Testis (tissue), 2 donors: ENCODE measurements at regions not wholly inside any gene's neighbourhood (a gene's known extent, or its start where the extent isn't known, plus 50 kb on each side); places are given as distances from the start of the nearest gene placed in this dataset.

Experiments
- CTCF ChIP-seq, 3 experiments: fragments of 450-650 bp in 2 of 3; fragments of 200-600 bp in 1 of 3; sonication (generic) in 1 of 3; IDR thresholded peaks; one replicate each; pipeline ENCODE4 v1.5.1; 2016 to 2019; ENCODE audit warnings: antibody characterized with exemption in 3 of 3, mild to moderate bottlenecking in 2 of 3, moderate library complexity in 1 of 3
- POLR2A ChIP-seq: fragments of 450-650 bp; IDR thresholded peaks from one replicate; pipeline ENCODE4 v1.6.1; 2017; ENCODE audit warnings: antibody characterized with exemption, mild to moderate bottlenecking, moderate library complexity

- TF ChIP-seq CTCF (IDR thresholded peaks at IDR 0.05): no peak
- no peak for TF ChIP-seq POLR2A
Observed at GRCh38 chr9:107405511-107405910, 84.1 kb downstream of the KLF4 start.
